ENCODE measurements at regions not wholly inside any gene's neighbourhood (a gene's known extent, or its start where the extent isn't known, plus 50 kb on each side); places are given as distances from the start of the nearest gene placed in this dataset.

DNA sequence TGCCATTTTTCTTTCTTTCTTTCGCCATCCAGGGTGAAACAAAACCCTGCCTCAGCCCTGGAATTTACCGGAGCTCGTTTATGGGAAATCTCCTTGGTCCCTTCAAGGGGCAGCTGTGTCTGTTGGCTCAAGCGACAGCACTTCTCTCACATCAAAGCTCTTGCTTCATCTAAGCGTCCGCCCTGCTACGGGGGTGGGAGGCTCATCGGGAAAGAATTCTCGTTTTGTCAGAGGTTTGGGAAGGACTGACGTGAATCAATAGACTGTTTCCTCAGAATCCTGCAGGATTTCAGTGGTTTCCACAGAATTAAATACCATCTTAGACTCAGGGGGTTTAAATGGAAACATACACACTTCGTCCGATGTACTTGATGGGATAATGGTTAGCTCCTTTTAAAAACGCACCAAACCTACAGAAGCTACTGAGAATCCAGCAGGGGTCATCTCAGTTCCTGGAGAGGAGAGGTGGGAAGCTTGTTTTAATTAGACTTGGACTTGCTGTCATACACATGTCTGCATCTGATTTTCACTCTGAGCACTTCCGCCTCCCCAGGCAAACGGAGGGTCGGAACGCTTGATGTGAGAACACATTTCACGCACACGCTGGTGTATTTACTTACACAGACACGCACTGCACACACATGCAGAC, 91.6 kb downstream of the ASB1 start:
- Histone ChIP-seq H3K27ac (ENCODE audit: low read length) (no peak overlapping the region), H3K79me2 (ENCODE audit: low read length) (no peaks in the 10 kb centered on the region), H3K36me3 (replicated peaks; ENCODE audit: insufficient read depth, low read length) (no peaks in the 10 kb centered on the region), H3K9me3 (replicated peaks; ENCODE audit: insufficient read depth, low read length) (no peaks in the 10 kb centered on the region), H4K20me1 (ENCODE audit: insufficient read depth, low read length) (no peaks in the 10 kb centered on the region), H3K4me3 (ENCODE audit: low read length) (no peak overlapping the region), H3K9me2 (replicated peaks; ENCODE audit: insufficient read depth, low read length) (no peaks in the 10 kb centered on the region), H3K4me1 (ENCODE audit: low read length) (no peaks in the 10 kb centered on the region), H3K9ac (ENCODE audit: low read length) (no peak overlapping the region), H3F3A (ENCODE audit: insufficient read depth, low read length) (no peaks in the 10 kb centered on the region), H2AFZ (ENCODE audit: low read length) (no peak overlapping the region), H3K4me2 (ENCODE audit: low read depth, low read length) (no peak overlapping the region), H3K27me3 (replicated peaks; ENCODE audit: insufficient read depth, low read length) (no peaks in the 10 kb centered on the region)
- TF ChIP-seq CTCF (IDR thresholded peaks at IDR 0.05; ENCODE audit: low read length) = no peak
- no peak for TF ChIP-seq EZH2phosphoT487 (IDR thresholded peaks at IDR 0.05; ENCODE audit: low read length)
- no peak for TF ChIP-seq EZH2 (optimal IDR thresholded peaks at IDR 0.05; ENCODE audit: low read depth, low read length)
- no peak for DNase-seq

DNA sequence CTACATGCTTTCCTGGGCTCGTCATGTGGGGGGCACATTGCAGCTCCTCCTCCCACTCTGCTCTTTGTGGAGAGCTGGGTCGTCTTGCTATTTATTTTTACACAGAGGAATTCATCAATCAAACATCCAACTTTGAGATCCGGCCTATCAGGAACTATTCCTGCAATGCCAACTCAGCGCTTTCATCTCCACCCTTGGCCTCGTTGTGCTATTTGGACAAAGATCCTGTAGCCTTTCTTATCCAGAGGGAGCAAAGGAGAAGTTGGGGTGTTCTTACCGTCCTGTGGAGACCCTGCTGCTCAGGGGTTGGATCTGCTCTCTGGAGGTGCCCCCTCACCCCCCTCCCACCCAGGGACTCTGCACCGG, 92.1 kb downstream of the ASB1 start:
- Histone ChIP-seq H3K27ac (ENCODE audit: low read length) (no peak overlapping the region), H3K79me2 (ENCODE audit: low read length) (no peaks in the 10 kb centered on the region), H3K9me3 (replicated peaks; ENCODE audit: insufficient read depth, low read length) (no peaks in the 10 kb centered on the region), H3F3A (ENCODE audit: insufficient read depth, low read length) (no peaks in the 10 kb centered on the region), H3K4me3 (ENCODE audit: low read length) (no peak overlapping the region), H3K27me3 (replicated peaks; ENCODE audit: insufficient read depth, low read length) (no peaks in the 10 kb centered on the region; the same call in 1 of the 2 replicates), H3K9ac (ENCODE audit: low read length) (no peak overlapping the region), H3K4me2 (ENCODE audit: low read depth, low read length) (no peak overlapping the region), H3K36me3 (replicated peaks; ENCODE audit: insufficient read depth, low read length) (no peaks in the 10 kb centered on the region), H3K9me2 (replicated peaks; ENCODE audit: insufficient read depth, low read length) (no peaks in the 10 kb centered on the region), H4K20me1 (ENCODE audit: insufficient read depth, low read length) (no peaks in the 10 kb centered on the region), H3K4me1 (ENCODE audit: low read length) (no peaks in the 10 kb centered on the region), H2AFZ (ENCODE audit: low read length) (no peak overlapping the region)
- TF ChIP-seq CTCF (IDR thresholded peaks at IDR 0.05; ENCODE audit: low read length) = no peak
- TF ChIP-seq EZH2 (optimal IDR thresholded peaks at IDR 0.05; ENCODE audit: low read depth, low read length) = no peak
- no peak for DNase-seq

DNA sequence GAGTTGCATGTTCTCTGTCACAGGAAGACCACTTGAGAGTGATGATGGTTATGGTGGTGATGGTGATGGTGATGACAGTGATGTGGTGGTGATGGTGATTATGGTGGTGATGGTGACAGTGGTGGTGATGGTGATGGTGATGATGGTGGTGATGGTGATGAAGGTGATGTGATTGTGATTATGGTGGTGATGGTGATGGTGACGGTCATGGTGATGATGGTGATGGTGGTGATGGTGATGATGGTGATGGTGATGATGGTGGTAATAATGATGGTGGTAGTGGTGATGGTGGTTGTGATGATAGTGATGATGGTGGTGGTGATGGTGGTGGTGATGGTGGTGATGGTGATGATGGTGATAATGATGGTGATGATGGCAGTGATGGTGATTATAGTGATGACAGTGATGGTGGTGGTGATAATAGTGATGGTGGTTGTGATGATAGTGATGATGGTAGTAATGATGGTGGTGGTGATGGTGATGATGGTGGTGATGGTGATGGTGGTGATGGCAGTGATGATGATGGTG, 93.7 kb downstream of the ASB1 start:
- H3K4me3 ChIP-seq (ENCODE audit: low read length) = no peak overlapping the region
- no peaks in the 10 kb centered on the region for H4K20me1 ChIP-seq (ENCODE audit: insufficient read depth, low read length)
- H3K36me3 ChIP-seq (replicated peaks; ENCODE audit: insufficient read depth, low read length) = no peaks in the 10 kb centered on the region
- peaks cover 12% of the 10 kb centered on the region for H3K27me3 ChIP-seq (replicated peaks; ENCODE audit: insufficient read depth, low read length)
- no peaks in the 10 kb centered on the region for H3K4me1 ChIP-seq (ENCODE audit: low read length)
- H3K9me3 ChIP-seq (replicated peaks; ENCODE audit: insufficient read depth, low read length) = no peaks in the 10 kb centered on the region
- H3K27ac ChIP-seq (ENCODE audit: low read length) = no peak overlapping the region
- H2AFZ ChIP-seq (ENCODE audit: low read length) = no peak overlapping the region
- H3F3A ChIP-seq (ENCODE audit: insufficient read depth, low read length) = no peaks in the 10 kb centered on the region
- TF ChIP-seq EZH2phosphoT487 (IDR thresholded peaks at IDR 0.05; ENCODE audit: low read length) (no peak), CTCF (IDR thresholded peaks at IDR 0.05; ENCODE audit: low read length) (no peak), EZH2 (optimal IDR thresholded peaks at IDR 0.05; ENCODE audit: low read depth, low read length) (no peak)
- H3K4me2 ChIP-seq (ENCODE audit: low read depth, low read length) = no peak overlapping the region
- no peaks in the 10 kb centered on the region for H3K79me2 ChIP-seq (ENCODE audit: low read length)
- no peak for DNase-seq
- no peak overlapping the region for H3K9ac ChIP-seq (ENCODE audit: low read length)
- H3K9me2 ChIP-seq (replicated peaks; ENCODE audit: insufficient read depth, low read length) = no peaks in the 10 kb centered on the region
